GM12878 (cell line): ENCODE measurements at regions not wholly inside any gene's neighbourhood (a gene's known extent, or its start where the extent isn't known, plus 50 kb on each side); places are given as distances from the start of the nearest gene placed in this dataset.
"Not testable (repeated sequence)": the region's sequence is repeated elsewhere in the genome, so short reads cannot be mapped to it uniquely, and the experiment has no call there.

Experiments used
- ATAC-seq: fragments of 200-7000 bp; cut with Tn5 transposase; 3 replicates; pipeline ENCODE4 v1.9.1; 2020; ENCODE audit warnings: mild to moderate bottlenecking, moderate library complexity
- BruUV-seq: library from RNA; stranded (reverse); fragments of 400-500 nt; replicated peaks from 2 replicates; lab custom pipeline; 2021; lab: Mats Ljungman, UMichigan
- CTCF ChIA-PET: fragments of 300-600 bp; sonication (Branson Sonifier 250); formaldehyde crosslinking; extraction: SDS; loops from one replicate; lab custom pipeline; 2021; ENCODE audit warnings: inconsistent platforms; lab: Yijun Ruan, JAX
- POLR2A ChIA-PET: fragments of 350-600 bp; formaldehyde crosslinking; extraction: SDS; loops from one replicate; lab custom pipeline; 2021; ENCODE audit warnings: inconsistent platforms; lab: Charles Lee
- RAD21 ChIA-PET: fragments of 300-600 bp; sonication (Branson Sonifier 250); formaldehyde crosslinking; loops from one replicate; lab custom pipeline; 2023; ENCODE audit warnings: antibody characterized with exemption; ENCODE audit not compliant: unreplicated experiment; lab: Charles Lee
- SMC1A ChIA-PET: fragments of 300-600 bp; sonication (Branson Sonifier 250); formaldehyde crosslinking; loops from one replicate; lab custom pipeline; 2023; ENCODE audit not compliant: unreplicated experiment, uncharacterized antibody; lab: Charles Lee
- DNase-seq: peaks from one replicate; pipeline ENCODE4 v3.0.0-alpha.2; 2011; ENCODE audit warnings: low read depth, low spot score
- FAIRE-seq: peaks from 3 replicates; lab custom pipeline; 2011; peaks lifted over from hg19 to GRCh38; lab: Jason Lieb, UNC
- H2AFZ ChIP-seq: 2 replicates; pipeline ENCODE4 v1.6.0; 2011; ENCODE audit warnings: low read depth, low read length, control low read depth; ENCODE audit not compliant: control insufficient read depth
- H3K27ac ChIP-seq: 2 replicates; pipeline ENCODE4 v1.5.1; 2011; ENCODE audit warnings: control low read depth; ENCODE audit not compliant: control insufficient read depth, insufficient read depth
- H3K27me3 ChIP-seq, 2 experiments: replicated peaks in 1 of 2; 2 replicates each; pipeline versions ENCODE4 v1.6.0 to v1.6.1; 2011; ENCODE audit warnings: low read length in 1 of 2; ENCODE audit not compliant: control insufficient read depth in 2 of 2, insufficient read depth in 2 of 2
- H3K36me3 ChIP-seq, 2 experiments: 2 replicates each; pipeline ENCODE4 v1.5.1; 2011; ENCODE audit warnings: low read length in 1 of 2; ENCODE audit not compliant: control insufficient read depth in 2 of 2, insufficient read depth in 2 of 2
- H3K4me1 ChIP-seq: 2 replicates; pipeline ENCODE4 v1.6.1; 2011; ENCODE audit warnings: mild to moderate bottlenecking, low read length, moderate library complexity, mixed read lengths; ENCODE audit not compliant: control insufficient read depth, insufficient read depth
- H3K4me2 ChIP-seq: 2 replicates; pipeline ENCODE4 v1.6.0; 2011; ENCODE audit warnings: control low read depth; ENCODE audit not compliant: control insufficient read depth, insufficient read depth
- H3K4me3 ChIP-seq: fragments of 200-600 bp; sonication (generic); 2 replicates; pipeline ENCODE4 v1.5.1; 2016
- H3K79me2 ChIP-seq: 2 replicates; pipeline ENCODE4 v1.6.0; 2011; ENCODE audit warnings: low read length; ENCODE audit not compliant: control insufficient read depth, insufficient read depth
- H3K9ac ChIP-seq: 2 replicates; pipeline ENCODE4 v1.8.0; 2011; ENCODE audit warnings: low read length, control low read depth, mixed read lengths; ENCODE audit not compliant: control insufficient read depth, insufficient read depth
- H3K9me3 ChIP-seq: replicated peaks from 3 replicates; pipeline ENCODE4 v1.5.1; 2011; ENCODE audit warnings: mild to moderate bottlenecking, low read length; ENCODE audit not compliant: control insufficient read depth, insufficient read depth
- H4K20me1 ChIP-seq: 2 replicates; pipeline ENCODE4 v1.6.0; 2011; ENCODE audit not compliant: control insufficient read depth, insufficient read depth
- WGBS: methylation state at CpG from one replicate; pipeline ENCODE4 v1.1.6; 2016; ENCODE audit warnings: low lambda C conversion rate; ENCODE audit not compliant: insufficient replicate concordance, insufficient coverage; ENCODE audit errors: missing lambda C conversion rate; 5-methylcytosine and 5-hydroxymethylcytosine counted together
- in situ Hi-C: fragments of 300-500 bp; cut with MboI; formaldehyde crosslinking; loops from 9 replicates; pipeline ENCODE4 v1.14.3; 2018; ENCODE audit warnings: mixed read lengths
- intact Hi-C: fragments of 100-400 bp; cut with micrococcal nuclease; formaldehyde crosslinking; loops from one replicate; pipeline ENCODE4 v1.14.2; 2022; ENCODE audit not compliant: unreplicated experiment

GRCh38 chr2:89537862-89538261 is 846.4 kb downstream of the RPIA start:
- H2AFZ ChIP-seq, H3K36me3 ChIP-seq, CTCF ChIA-PET, BruUV-seq, RAD21 ChIA-PET, H3K27ac ChIP-seq, H3K27me3 ChIP-seq, H3K79me2 ChIP-seq, H3K4me1 ChIP-seq, SMC1A ChIA-PET, FAIRE-seq, H3K4me2 ChIP-seq, DNase-seq, intact Hi-C loops, H3K4me3 ChIP-seq, POLR2A ChIA-PET, H3K9ac ChIP-seq, H4K20me1 ChIP-seq, in situ Hi-C loops, ATAC-seq, H3K9me3 ChIP-seq: not testable (repeated sequence)
- WGBS = 16% methylated on average over 5 of the region's 14 CpGs

GRCh38 chr2:89544110-89544509 is 852.6 kb downstream of the RPIA start:
- CTCF ChIA-PET, BruUV-seq, H3K4me2 ChIP-seq, H3K79me2 ChIP-seq, DNase-seq, RAD21 ChIA-PET, ATAC-seq, H3K36me3 ChIP-seq, H3K27me3 ChIP-seq, POLR2A ChIA-PET, H3K4me3 ChIP-seq, H3K9ac ChIP-seq, SMC1A ChIA-PET, H2AFZ ChIP-seq, H3K4me1 ChIP-seq, in situ Hi-C loops, H3K9me3 ChIP-seq, FAIRE-seq, H4K20me1 ChIP-seq, intact Hi-C loops, H3K27ac ChIP-seq: not testable (repeated sequence)
- 60% methylated on average over 5 of the region's 8 CpGs for WGBS

GRCh38 chr2:89579154-89579553 is 887.7 kb downstream of the RPIA start:
- 61% methylated on average over 5 of the region's 8 CpGs for WGBS
- H4K20me1 ChIP-seq, in situ Hi-C loops, H3K27ac ChIP-seq, SMC1A ChIA-PET, intact Hi-C loops, H3K4me2 ChIP-seq, BruUV-seq, POLR2A ChIA-PET, FAIRE-seq, H3K4me3 ChIP-seq, H3K27me3 ChIP-seq, H3K9ac ChIP-seq, H3K36me3 ChIP-seq, CTCF ChIA-PET, H3K79me2 ChIP-seq, ATAC-seq, RAD21 ChIA-PET, H3K9me3 ChIP-seq, H3K4me1 ChIP-seq, DNase-seq, H2AFZ ChIP-seq: not testable (repeated sequence)

- DNase-seq, H3K9me3 ChIP-seq, in situ Hi-C loops, H2AFZ ChIP-seq, H3K27me3 ChIP-seq, intact Hi-C loops, H3K36me3 ChIP-seq, H3K27ac ChIP-seq, ATAC-seq, H3K4me3 ChIP-seq, SMC1A ChIA-PET, H3K79me2 ChIP-seq, H4K20me1 ChIP-seq, POLR2A ChIA-PET, RAD21 ChIA-PET, BruUV-seq, H3K4me2 ChIP-seq, FAIRE-seq, H3K9ac ChIP-seq, CTCF ChIA-PET, H3K4me1 ChIP-seq: not testable (repeated sequence)
- WGBS = 94% methylated on average over 4 of the region's 17 CpGs
These were observed 891.3 kb downstream of the RPIA start for GRCh38 chr2:89582816-89583215.
